ENCODE measurements at regions not wholly inside any gene's neighbourhood (a gene's known extent, or its start where the extent isn't known, plus 50 kb on each side); places are given as distances from the start of the nearest gene placed in this dataset.

GRCh38 chr5:45796959-45797553, 100.9 kb upstream of the HCN1 start:
- peak; percentile 34 for TF ChIP-seq CTCF (conservative IDR thresholded peaks at IDR 0.05; ENCODE audit: low read depth, low read length)
- DNase-seq (ENCODE audit: low read depth), result no peak
- no peak overlapping the region for H3K4me3 ChIP-seq (ENCODE audit: low read depth, low read length)

GRCh38 chr5:45795458-45795857, 99.3 kb upstream of the HCN1 start:
- TF ChIP-seq CTCF (conservative IDR thresholded peaks at IDR 0.05; ENCODE audit: low read depth, low read length), result no peak
- no peak overlapping the region for H3K4me3 ChIP-seq (ENCODE audit: low read depth, low read length)
- DNase-seq (ENCODE audit: low read depth), result no peak

- DNase-seq (ENCODE audit: low read depth), result no peak
- H3K4me3 ChIP-seq (ENCODE audit: low read depth, low read length), result no peak overlapping the region
Observed at GRCh38 chr5:45793638-45794532, 97.7 kb upstream of the HCN1 start.

GRCh38 chr5:45779874-45780671, 83.9 kb upstream of the HCN1 start:
- no peak for TF ChIP-seq CTCF (conservative IDR thresholded peaks at IDR 0.05; ENCODE audit: low read depth, low read length)
- H3K4me3 ChIP-seq (ENCODE audit: low read depth, low read length), result no peak overlapping the region
- DNase-seq (ENCODE audit: low read depth), result no peak

More at GRCh38 chr5:45793638-45794532, 97.7 kb upstream of the HCN1 start:
- no peak for TF ChIP-seq CTCF (conservative IDR thresholded peaks at IDR 0.05; ENCODE audit: low read depth, low read length)

- no peak for DNase-seq (ENCODE audit: low read depth)
- H3K4me3 ChIP-seq (ENCODE audit: low read depth, low read length), result no peak overlapping the region
- TF ChIP-seq CTCF (conservative IDR thresholded peaks at IDR 0.05; ENCODE audit: low read depth, low read length), result peak; percentile 10
Observed at GRCh38 chr5:45774528-45774927, 78.3 kb upstream of the HCN1 start.

- no peak overlapping the region for H3K4me3 ChIP-seq (ENCODE audit: low read depth, low read length)
- TF ChIP-seq CTCF (conservative IDR thresholded peaks at IDR 0.05; ENCODE audit: low read depth, low read length), result no peak
- DNase-seq (ENCODE audit: low read depth), result no peak
Observed at GRCh38 chr5:45772402-45772801, 76.2 kb upstream of the HCN1 start.

Measured in epithelial cell of proximal tubule (primary cell).